GM18508 (cell line): ENCODE measurements at regions not wholly inside any gene's neighbourhood (a gene's known extent, or its start where the extent isn't known, plus 50 kb on each side); places are given as distances from the start of the nearest gene placed in this dataset.
A peak's percentile ranks its signal among the peaks of the same experiment; 100 is the strongest.

Source experiments
- ATAC-seq: cut with Tn5 transposase; IDR thresholded peaks from one replicate; pipeline ENCODE4 v1.9.1; 2021; ENCODE audit warnings: moderate number of reproducible peaks; ENCODE audit not compliant: insufficient read depth, unreplicated experiment

- peak; percentile 63 for ATAC-seq
Measured at GRCh38 chr18:68623342-68623741, 91.6 kb downstream of the TMX3 start.

DNA sequence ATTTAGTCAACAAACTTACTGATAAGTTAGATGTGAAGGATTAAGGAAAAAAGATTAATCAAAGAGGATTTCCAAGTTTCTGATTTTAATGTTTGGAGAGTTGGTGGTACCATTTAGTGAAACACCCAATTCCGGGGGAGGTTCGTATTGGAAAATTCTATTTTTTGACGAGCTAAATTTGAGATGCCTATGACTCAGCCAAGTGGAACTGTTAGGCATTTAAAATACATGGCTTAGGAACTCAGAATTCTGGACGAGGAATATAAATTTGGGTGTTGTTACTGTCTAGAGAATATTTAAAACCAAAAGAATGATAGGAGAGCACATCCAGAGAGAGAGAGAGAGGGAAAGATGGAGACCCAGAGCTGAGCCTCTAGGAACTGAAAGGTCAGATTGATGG is 103.6 kb downstream of the TMX3 start:
- ATAC-seq: no peak

DNA sequence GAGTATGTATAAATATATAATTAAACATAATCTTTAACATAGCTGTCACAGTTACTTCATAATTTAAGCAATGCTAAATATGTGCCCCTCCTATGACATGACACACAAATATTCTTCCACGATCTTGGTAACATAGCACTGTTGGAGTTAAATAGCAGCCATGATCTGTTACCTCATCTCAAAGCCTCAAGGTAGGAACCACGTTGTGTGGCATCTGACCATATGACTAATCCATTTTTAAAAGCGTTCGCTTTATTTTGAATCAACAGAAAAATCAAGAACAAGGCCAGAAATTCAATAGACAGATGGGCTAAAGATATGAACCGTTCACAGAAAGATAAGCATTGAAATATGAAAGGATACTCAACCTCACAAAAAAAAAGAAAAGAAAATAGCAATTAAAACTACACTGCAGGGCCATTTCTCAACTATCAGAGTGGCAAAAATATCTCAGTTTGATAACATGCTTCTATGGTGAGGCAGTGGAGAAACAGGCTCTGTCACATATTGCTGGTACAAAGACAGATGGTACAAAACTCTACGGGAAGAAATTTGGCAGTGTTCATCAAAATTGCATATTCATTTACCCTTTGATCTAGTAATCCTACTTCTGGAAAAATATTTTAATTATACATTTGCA is 105.9 kb downstream of the TMX3 start:
- ATAC-seq: no peak

- no peak for ATAC-seq
Measured at GRCh38 chr18:68607852-68608251, 107.1 kb downstream of the TMX3 start.

- no peak for ATAC-seq
Measured at GRCh38 chr18:68604256-68604655, 110.7 kb downstream of the TMX3 start.

- no peak for ATAC-seq
Measured at GRCh38 chr18:68596016-68596415, 118.9 kb downstream of the TMX3 start.

- no peak for ATAC-seq
Measured at GRCh38 chr18:68588169-68588568, 126.7 kb downstream of the TMX3 start.

- no peak for ATAC-seq
Measured at GRCh38 chr18:68583685-68584084, 131.2 kb downstream of the TMX3 start.

DNA sequence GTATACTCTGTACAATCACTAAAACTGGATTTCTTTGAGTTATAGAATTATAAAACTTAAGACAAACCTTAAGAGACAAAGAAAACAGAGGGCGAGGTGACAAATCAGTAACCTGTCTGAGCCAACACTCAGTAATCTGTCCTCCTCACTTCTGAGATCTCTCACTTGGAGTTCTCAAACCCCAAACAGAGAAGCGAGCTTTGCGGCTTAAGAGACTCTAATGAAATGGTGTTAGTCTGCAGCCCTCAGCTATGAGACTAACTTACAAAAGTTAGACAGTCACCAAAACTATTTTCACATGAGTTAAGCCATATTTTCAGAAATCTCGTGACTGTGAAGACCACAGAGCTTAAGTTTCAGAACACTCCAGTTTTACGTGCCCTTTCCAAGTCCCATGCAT is 140.6 kb downstream of the TMX3 start:
- no peak for ATAC-seq

- ATAC-seq: no peak
Measured at GRCh38 chr18:68569936-68570335, 145.0 kb downstream of the TMX3 start.

DNA sequence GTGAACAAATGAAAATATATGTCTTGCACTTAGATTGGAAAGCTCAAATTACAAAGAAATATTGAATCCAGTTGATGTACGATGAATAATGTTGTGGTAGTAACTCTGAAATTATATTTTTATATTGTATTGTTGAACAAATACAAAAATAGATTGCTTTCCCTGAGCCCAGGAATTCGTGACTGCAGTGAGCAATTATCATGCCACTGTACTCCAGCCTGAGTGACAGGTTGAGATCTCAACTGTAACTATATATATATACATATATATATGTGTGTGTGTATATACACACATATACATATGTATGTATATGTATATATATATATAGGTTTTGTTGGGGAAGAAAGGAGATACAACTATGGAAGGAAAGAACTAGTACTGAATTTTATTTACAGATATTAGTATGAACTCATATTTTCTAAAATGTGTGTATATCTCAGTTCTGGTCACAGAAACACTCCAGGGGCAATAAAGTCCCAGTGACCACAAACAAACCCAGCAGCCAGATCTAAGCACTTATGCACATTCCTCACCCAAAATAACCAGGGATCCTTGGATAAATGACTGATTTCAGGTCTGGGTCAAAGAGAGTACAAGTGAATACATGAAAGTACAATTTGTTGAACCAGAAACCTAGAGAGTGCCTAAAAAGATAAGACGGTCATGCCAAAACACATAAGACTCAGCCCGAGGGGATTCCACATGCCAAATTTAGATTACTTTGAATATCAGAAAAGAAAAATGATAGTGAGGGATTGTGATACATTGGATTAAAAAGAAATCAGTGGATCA is 146.3 kb downstream of the TMX3 start:
- ATAC-seq: no peak

DNA sequence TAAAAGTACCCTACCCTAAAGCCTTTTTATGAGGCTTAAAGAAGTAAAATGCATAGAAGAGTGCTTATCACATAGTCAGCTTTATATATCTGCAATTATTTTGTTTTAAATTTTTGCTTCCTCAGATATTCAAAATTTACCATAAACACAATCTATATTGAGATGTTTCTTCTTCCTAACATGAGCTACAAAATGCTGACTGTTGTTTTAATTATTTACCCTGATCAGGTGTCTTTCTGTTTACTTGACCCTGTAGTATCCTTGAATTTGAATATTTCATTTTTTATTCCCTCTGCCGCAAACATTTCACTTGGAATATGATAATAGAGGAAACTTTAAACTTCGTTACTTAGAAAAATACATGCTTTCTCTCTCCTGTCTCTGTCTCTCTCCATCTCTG is 147.9 kb downstream of the TMX3 start:
- ATAC-seq: no peak

DNA sequence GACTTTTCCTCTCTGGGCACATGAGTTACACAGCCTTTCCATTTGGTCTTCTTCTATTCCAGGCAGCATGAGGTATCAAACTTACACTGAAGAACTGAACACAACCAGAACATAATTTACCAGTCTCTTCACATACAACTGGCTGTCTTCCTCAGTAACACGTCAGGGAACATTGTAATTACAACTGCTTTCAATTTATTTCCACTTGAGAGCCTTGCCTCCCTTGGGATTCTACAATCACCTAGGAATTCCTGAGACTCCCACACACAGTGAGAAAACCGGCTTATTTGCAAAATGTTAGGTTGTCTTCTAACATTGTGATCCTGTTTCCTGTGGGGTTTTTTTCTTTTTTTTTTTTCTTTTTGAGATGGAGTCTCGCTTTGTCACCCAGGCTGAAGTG is 149.9 kb downstream of the TMX3 start:
- no peak for ATAC-seq

DNA sequence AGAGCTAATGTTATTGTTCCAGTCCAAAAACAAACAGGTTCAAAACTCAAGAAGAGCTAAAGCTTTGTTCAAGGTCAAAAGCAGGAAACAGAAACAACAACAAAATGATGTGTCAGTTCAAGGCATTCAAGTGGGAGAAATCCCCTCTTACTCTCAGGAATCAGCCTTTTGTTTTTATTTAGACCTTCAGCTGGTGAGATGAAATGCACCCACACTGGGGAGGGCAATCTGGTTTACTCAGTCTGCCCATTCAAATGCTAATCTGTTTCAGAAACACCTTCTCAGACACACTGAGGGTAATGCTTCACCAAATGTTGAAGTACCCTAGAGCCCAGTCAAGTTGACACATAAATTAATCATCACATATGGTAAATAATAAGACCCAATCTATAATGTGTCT is 150.6 kb downstream of the TMX3 start:
- ATAC-seq: no peak

GRCh38 chr18:68560128-68560527 is 154.8 kb downstream of the TMX3 start:
- no peak for ATAC-seq

- ATAC-seq: no peak
Measured at GRCh38 chr18:68557183-68557582, 157.7 kb downstream of the TMX3 start.

GRCh38 chr18:68555879-68556301 is 159.0 kb downstream of the TMX3 start:
- ATAC-seq: no peak

GRCh38 chr18:68548904-68549870 is 165.7 kb downstream of the TMX3 start:
- no peak for ATAC-seq

DNA sequence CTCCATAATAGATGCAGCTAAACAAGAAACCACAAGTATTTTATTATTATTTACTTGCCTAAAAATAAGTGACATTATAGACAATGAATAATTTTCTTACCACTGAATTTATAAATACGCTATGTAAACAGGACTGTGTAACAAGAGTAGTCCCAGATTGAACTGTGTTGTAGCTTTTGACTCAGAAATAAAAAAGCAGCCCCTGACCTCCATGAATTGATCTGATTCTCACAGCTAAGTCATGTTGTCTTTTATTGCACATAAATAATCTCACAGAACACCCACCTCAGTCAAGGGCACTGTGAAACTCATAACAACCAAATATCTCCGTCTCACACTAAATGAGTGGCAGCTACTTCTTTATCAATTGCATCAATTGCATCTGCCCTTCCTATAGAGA is 171.6 kb downstream of the TMX3 start:
- no peak for ATAC-seq

DNA sequence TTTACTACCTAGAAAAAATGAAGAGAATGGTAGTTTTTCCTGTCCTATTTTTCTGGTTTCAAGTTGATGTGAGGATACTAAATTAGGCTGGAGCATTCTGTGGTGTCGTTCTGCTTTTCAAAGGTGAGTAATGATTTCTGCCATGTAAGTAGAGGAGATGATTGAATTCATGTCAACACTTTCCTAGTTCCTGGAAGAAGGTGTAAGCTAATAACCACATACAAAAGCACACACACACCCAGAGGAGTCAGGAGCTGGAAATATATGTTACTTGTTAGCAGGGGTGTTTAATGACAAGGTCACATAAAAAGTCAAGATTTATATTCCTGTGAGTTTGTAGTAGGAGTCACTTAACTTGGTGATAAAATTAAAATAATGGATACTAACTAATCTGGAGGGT is 172.1 kb downstream of the TMX3 start:
- no peak for ATAC-seq

- ATAC-seq: no peak
Measured at GRCh38 chr18:68533641-68534040, 181.3 kb downstream of the TMX3 start.
